ENCODE measurements at regions not wholly inside any gene's neighbourhood (a gene's known extent, or its start where the extent isn't known, plus 50 kb on each side); places are given as distances from the start of the nearest gene placed in this dataset.

- TF ChIP-seq POLR2A (IDR thresholded peaks at IDR 0.05) (no peak), CTCF (IDR thresholded peaks at IDR 0.05) (no peak)
These were observed 103.6 kb upstream of the RAB4A start for GRCh38 chr1:229167318-229167717.
